ENCODE measurements at regions not wholly inside any gene's neighbourhood (a gene's known extent, or its start where the extent isn't known, plus 50 kb on each side); places are given as distances from the start of the nearest gene placed in this dataset.

DNA sequence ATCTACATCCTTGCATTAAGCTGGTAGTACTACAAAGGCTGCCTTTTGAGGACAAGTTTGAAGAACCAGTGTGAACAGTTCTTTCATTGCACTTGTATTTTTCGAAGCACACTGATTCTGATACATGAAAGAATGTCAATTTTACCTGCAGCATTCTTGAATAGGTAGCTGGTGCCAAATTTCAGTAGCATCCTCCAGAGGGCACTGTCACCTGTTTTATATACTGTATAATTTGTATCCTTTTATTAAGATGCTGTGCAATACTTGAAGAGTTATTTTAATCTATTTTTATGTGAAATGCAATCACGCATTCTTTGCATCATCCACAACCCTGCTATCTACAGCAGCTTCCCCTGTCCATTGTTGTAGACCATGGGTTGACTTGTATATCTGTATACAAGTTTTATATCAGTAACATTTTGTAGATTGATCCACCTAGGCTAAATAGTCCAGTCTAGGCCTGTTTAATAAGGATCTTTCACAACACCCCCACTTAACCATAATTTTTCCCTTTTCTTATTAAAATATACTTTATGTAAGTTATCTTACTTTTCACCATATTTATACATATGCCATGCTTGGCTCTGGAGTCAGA lies 325.7 kb downstream of the PCDH7 start:
- no peak overlapping the region for H3K56ac ChIP-seq (replicated peaks; ENCODE audit: insufficient read length, low read depth, low read length)
- H4K91ac ChIP-seq (replicated peaks; ENCODE audit: insufficient read length, low read length): no peak overlapping the region
- no peak overlapping the region for H3K14ac ChIP-seq (ENCODE audit: insufficient read length)
- TF ChIP-seq CTCF (IDR thresholded peaks at IDR 0.05; ENCODE audit: control extremely low read depth in 1 of 3, insufficient read depth in 1 of 3, low read depth in 1 of 3, low read length in 3 of 3) (peak in 2 of 3 experiments; percentile 33 to 60; a peak in 2 of 4 replicates), POLR2AphosphoS5 (IDR thresholded peaks at IDR 0.05; ENCODE audit: low read depth, low read length) (no peak), RAD21 (IDR thresholded peaks at IDR 0.05 in 1 of 2, conservative IDR thresholded peaks at IDR 0.05 in 1 of 2; ENCODE audit: low read depth in 2 of 2, low read length in 2 of 2) (peak; percentile 54 to 56)
- no peak overlapping the region for H2AK5ac ChIP-seq (ENCODE audit: low read depth, low read length)
- no peak overlapping the region for H3K4ac ChIP-seq (replicated peaks; ENCODE audit: insufficient read length, low read depth, low read length)
- H4K20me1 ChIP-seq (replicated peaks in 1 of 2; ENCODE audit: control insufficient read depth in 1 of 2, insufficient read depth in 2 of 2, low read length in 2 of 2): no peaks in the 10 kb centered on the region
- no peaks in the 10 kb centered on the region for H3K79me2 ChIP-seq (ENCODE audit: control insufficient read depth in 1 of 2, insufficient read depth in 2 of 2, low read length in 2 of 2)
- no peak overlapping the region for H3K9ac ChIP-seq (replicated peaks in 1 of 4; ENCODE audit: extremely low read depth in 1 of 4, low read depth in 3 of 4, low read length in 3 of 4)
- H2BK12ac ChIP-seq (ENCODE audit: low read depth, low read length): no peak overlapping the region
- no peak overlapping the region for H3K23ac ChIP-seq (ENCODE audit: insufficient read length)
- H3K36me3 ChIP-seq (ENCODE audit: control insufficient read depth in 2 of 4, insufficient read depth in 4 of 4, low read length in 3 of 4): no peaks in the 10 kb centered on the region
- H2BK5ac ChIP-seq (ENCODE audit: low read depth, low read length): no peak overlapping the region
- H3K27me3 ChIP-seq (replicated peaks in 1 of 4; ENCODE audit: control insufficient read depth in 3 of 4, extremely low read depth in 1 of 4, insufficient read depth in 3 of 4, low read length in 3 of 4): no peaks in the 10 kb centered on the region
- no peak overlapping the region for H2BK15ac ChIP-seq (ENCODE audit: low read length)
- DNase-seq (ENCODE audit: low read depth in 1 of 2, low spot score in 2 of 2): no peak
- H4K8ac ChIP-seq (ENCODE audit: extremely low read depth, insufficient read depth, low read length): no peak overlapping the region
- H2BK120ac ChIP-seq (replicated peaks; ENCODE audit: low read depth, low read length): no peak overlapping the region
- peaks cover 0 to 28% (median 1%) of the 10 kb centered on the region in 4 experiments; a peak in 2 of 7 replicates for H3K4me1 ChIP-seq (replicated peaks in 1 of 4; ENCODE audit: control insufficient read depth in 3 of 4, insufficient read depth in 4 of 4, low read length in 3 of 4)
- ChIA-PET CTCF (ENCODE audit: partially characterized antibody) (interaction anchor here (0.6 to 2.1 kb wide), 23 partner anchors 9 to 355 kb away, joined by 3 to 10 read pairs (median 3); no protein-coding TSS in a partner anchor), POLR2A (ENCODE audit: partially characterized antibody) (no interaction called here)
- H2AFZ ChIP-seq (ENCODE audit: low read length): no peak overlapping the region
- H3K23me2 ChIP-seq (ENCODE audit: low read depth, low read length): no peaks in the 10 kb centered on the region
- no peaks in the 10 kb centered on the region for H3K9me3 ChIP-seq (ENCODE audit: insufficient read depth in 2 of 2, low read depth in 1 of 2, low read length in 1 of 2)
- WGBS, 2 experiments (ENCODE audit: extremely low coverage in 1 of 2, insufficient coverage in 1 of 2, insufficient read length in 1 of 2, insufficient replicate concordance in 2 of 2, low coverage in 1 of 2, low lambda C conversion rate in 2 of 2, missing lambda C conversion rate in 1 of 2): 58% methylated on average over 2 of the region's 2 CpGs; no CpG with 5 or more reads in 1 of the 2 experiments
- H4K5ac ChIP-seq (ENCODE audit: insufficient read length, low read depth, low read length): no peak overlapping the region
- no peak overlapping the region for H3K4me2 ChIP-seq (ENCODE audit: insufficient read depth in 1 of 2, low read depth in 2 of 2, low read length in 2 of 2)
- H3K27ac ChIP-seq (ENCODE audit: low read depth, low read length): no peak overlapping the region
- no peaks in the 10 kb centered on the region for H3K79me1 ChIP-seq (ENCODE audit: low read depth, low read length)
- H3K4me3 ChIP-seq (ENCODE audit: extremely low read depth in 1 of 4, insufficient read depth in 2 of 4, low read depth in 3 of 4, low read length in 4 of 4): no peak overlapping the region
- H3K18ac ChIP-seq (ENCODE audit: extremely low read depth, low read length): no peak overlapping the region; the same call in 1 of the 2 replicates
- peak; percentile 45 for FAIRE-seq
- H2BK20ac ChIP-seq (ENCODE audit: low read length): no peak overlapping the region
